ENCODE measurements at regions not wholly inside any gene's neighbourhood (a gene's known extent, or its start where the extent isn't known, plus 50 kb on each side); places are given as distances from the start of the nearest gene placed in this dataset.

GRCh38 chr21:27448960-27449359 is 482.1 kb upstream of the ADAMTS5 start:
- H3K4me1 ChIP-seq: peaks cover 0 to 17% (median 7%) of the 10 kb centered on the region in 9 donors
- WGBS, 2 donors: 60 to 67% methylated on average over 7 of the region's 7 CpGs
- ATAC-seq (peak; percentile 85 to 97 (median 94)), DNase-seq (peak in 1 of 2 donors; percentile 66)
- no peaks in the 10 kb centered on the region for H3K27me3 ChIP-seq
- H3K27ac ChIP-seq: peak overlapping the region in 5 of 10 donors; percentile 48 to 84 (median 68)
- H3K4me3 ChIP-seq: no peak overlapping the region
- no peaks in the 10 kb centered on the region for H3K36me3 ChIP-seq
- intact Hi-C loops (cut with DNase I): no loop called here
- no peaks in the 10 kb centered on the region for H3K9me3 ChIP-seq
- no peak for TF ChIP-seq CTCF (IDR thresholded peaks at IDR 0.05)

DNA sequence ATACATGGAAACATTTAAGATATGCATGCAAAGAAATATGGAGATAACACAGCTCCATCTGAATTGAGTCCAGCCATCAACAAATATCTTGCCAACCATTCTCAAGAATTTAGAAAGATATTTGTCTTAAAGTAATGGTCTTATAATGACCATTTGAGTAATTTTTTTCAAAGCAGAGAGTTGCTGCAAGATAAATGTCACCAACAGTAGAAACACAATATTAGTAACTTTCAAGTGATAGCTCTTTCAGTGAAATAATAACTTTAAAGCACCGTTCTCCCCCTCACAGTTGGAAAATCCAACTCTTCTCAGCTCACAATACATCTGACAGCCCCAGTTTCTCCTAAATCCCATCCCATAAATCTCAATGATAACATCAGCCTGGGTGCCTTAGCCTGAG is 481.0 kb upstream of the ADAMTS5 start:
- Histone ChIP-seq H3K36me3 (no peaks in the 10 kb centered on the region), H3K4me1 (peaks cover 0 to 17% (median 7%) of the 10 kb centered on the region in 9 donors), H3K27ac (peak overlapping the region in 7 of 10 donors; percentile 41 to 84 (median 68)), H3K27me3 (no peaks in the 10 kb centered on the region), H3K9me3 (no peaks in the 10 kb centered on the region), H3K4me3 (no peak overlapping the region)
- ATAC-seq (no peak), DNase-seq (no peak)
- TF ChIP-seq CTCF (IDR thresholded peaks at IDR 0.05): no peak
- WGBS, 2 donors: 88 to 94% methylated on average over 1 of the region's 1 CpG
- intact Hi-C loops (cut with DNase I): no loop called here

DNA sequence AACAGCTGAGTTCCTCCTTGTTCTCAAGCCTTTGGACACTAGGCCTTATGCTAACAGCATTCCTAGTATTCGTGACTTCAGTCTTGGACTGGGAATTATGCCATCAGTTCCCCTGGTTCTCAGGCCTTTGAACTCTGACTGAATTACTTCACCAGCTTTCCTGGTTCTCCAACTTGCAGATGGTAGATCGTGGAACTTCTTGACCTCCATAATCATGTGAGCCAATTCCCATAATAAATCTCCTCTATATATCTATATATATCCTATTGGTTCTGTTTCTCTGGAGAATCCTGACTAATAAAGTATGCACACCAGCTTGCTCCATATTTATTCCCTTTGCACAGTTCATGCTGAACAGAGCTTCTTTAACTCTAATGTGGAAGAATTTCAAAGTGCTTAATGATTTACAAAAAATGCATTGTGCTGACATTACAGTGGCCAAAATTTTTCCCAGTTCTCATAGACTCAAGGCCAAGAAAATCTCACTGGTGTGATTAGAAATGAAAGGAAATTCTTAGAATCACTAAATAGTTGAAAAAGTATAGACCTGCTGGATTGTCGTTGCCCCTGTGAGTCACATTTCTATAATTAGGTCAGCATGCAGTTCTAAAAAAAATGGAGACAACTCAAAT is 462.9 kb upstream of the ADAMTS5 start:
- DNase-seq (peak in 1 of 2 donors; percentile 37), ATAC-seq (peak; percentile 34 to 88 (median 78))
- 25 to 35% methylated on average over 3 of the region's 3 CpGs for WGBS, 2 donors
- Histone ChIP-seq H3K9me3 (peaks cover 0 to 8% (median 0%) of the 10 kb centered on the region in 11 donors), H3K27me3 (no peaks in the 10 kb centered on the region), H3K27ac (peak overlapping the region; percentile 19 to 78 (median 55)), H3K36me3 (no peaks in the 10 kb centered on the region), H3K4me1 (peaks cover 0 to 32% (median 21%) of the 10 kb centered on the region in 9 donors), H3K4me3 (no peak overlapping the region)
- no peak for TF ChIP-seq CTCF (IDR thresholded peaks at IDR 0.05)
- intact Hi-C loops (cut with DNase I): loop anchor here in 1 of 10 donors (10.0 kb wide), 1 partner anchor 465 kb away; the partner anchor contains the start of gene ADAMTS5

- Histone ChIP-seq H3K36me3 (no peaks in the 10 kb centered on the region), H3K4me1 (peaks cover 0 to 59% (median 32%) of the 10 kb centered on the region in 9 donors), H3K27me3 (no peaks in the 10 kb centered on the region), H3K9me3 (peaks cover 0 to 8% (median 0%) of the 10 kb centered on the region in 11 donors), H3K4me3 (no peak overlapping the region), H3K27ac (peak overlapping the region in 6 of 10 donors; percentile 1 to 41 (median 23))
- TF ChIP-seq CTCF (IDR thresholded peaks at IDR 0.05): no peak
- ATAC-seq: peak in 1 of 8 donors; percentile 36
- intact Hi-C loops (cut with DNase I): loop anchor here in 1 of 10 donors (10.0 kb wide), 1 partner anchor 461 kb away; the partner anchor contains the start of gene ADAMTS5
- DNase-seq: no peak
- WGBS, 2 donors: 25 to 65% methylated on average over 1 of the region's 1 CpG
Measured at GRCh38 chr21:27426196-27426595, 459.3 kb upstream of the ADAMTS5 start.

Data from heart right ventricle (tissue), 16 donors.